ENCODE measurements at regions not wholly inside any gene's neighbourhood (a gene's known extent, or its start where the extent isn't known, plus 50 kb on each side); places are given as distances from the start of the nearest gene placed in this dataset.

DNA sequence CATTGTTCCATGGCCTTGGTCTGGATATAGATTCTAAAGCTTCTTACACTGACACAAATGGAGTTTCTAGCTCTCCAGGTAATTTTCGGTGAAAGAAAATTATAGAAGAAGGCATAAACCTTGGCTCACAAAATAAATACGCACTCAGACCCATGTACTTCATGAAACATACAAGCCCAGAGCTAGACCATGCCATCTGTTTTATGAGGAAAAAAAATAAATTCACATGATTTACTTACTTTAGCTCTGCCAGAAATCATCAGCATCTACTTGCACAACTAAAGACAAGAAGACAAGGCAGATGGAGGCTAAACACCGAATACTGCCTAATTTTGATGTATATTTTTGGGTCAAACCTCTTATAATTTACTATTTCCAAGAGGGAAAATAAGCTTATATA is 197.4 kb upstream of the KLF14 start:
- no peak for DNase-seq

GRCh38 chr7:130932088-130932487 is 198.1 kb upstream of the KLF14 start:
- DNase-seq = no peak

GRCh38 chr7:130932667-130933432 is 198.8 kb upstream of the KLF14 start:
- DNase-seq = no peak

- DNase-seq = no peak
Measured at GRCh38 chr7:130933919-130934318, 199.9 kb upstream of the KLF14 start.

- DNase-seq = no peak
Measured at GRCh38 chr7:130935564-130936157, 201.7 kb upstream of the KLF14 start.

GRCh38 chr7:130936202-130936931 is 202.4 kb upstream of the KLF14 start:
- DNase-seq = no peak

DNA sequence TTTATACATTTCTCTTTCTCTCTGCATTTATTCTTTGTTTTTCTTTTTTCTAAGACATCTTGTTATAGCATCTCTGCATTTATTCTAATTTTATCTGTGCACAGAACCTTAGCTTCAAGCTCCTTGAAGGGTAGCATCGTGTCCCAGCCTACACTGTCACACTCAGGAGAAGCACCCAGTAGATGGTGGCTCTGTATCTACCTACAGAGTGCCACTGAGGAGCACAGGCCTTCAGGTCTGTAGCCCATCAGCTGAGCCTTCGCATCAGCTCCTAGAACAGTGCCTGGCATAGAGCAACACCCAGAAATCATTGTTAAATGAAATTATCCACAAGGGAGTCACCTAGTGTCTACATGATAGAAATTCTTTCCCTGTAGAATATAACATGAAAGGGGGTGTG is 203.0 kb upstream of the KLF14 start:
- no peak for DNase-seq

DNA sequence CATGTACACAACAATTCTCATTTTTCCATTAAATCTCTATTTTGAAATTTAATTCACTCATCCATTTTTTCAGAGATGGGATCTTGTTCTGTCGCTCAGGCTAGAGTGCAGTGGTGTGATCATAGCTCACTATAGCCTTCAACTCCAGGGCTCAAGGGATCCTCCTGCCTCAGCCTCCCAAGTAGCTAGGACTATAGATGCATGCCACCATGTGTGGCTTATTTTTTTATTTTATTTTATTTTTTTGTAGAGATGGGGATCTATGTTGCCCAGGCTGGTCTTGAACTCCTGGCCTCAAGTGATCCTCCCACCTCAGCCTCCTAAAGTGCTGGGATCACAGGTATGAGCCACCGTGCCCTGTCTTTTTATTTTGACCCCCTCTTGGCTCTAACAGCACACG is 203.8 kb upstream of the KLF14 start:
- DNase-seq = no peak

GRCh38 chr7:130938661-130939060 is 204.7 kb upstream of the KLF14 start:
- DNase-seq = peak in 4 of 5 donors; percentile 31 to 69 (median 42)

DNA sequence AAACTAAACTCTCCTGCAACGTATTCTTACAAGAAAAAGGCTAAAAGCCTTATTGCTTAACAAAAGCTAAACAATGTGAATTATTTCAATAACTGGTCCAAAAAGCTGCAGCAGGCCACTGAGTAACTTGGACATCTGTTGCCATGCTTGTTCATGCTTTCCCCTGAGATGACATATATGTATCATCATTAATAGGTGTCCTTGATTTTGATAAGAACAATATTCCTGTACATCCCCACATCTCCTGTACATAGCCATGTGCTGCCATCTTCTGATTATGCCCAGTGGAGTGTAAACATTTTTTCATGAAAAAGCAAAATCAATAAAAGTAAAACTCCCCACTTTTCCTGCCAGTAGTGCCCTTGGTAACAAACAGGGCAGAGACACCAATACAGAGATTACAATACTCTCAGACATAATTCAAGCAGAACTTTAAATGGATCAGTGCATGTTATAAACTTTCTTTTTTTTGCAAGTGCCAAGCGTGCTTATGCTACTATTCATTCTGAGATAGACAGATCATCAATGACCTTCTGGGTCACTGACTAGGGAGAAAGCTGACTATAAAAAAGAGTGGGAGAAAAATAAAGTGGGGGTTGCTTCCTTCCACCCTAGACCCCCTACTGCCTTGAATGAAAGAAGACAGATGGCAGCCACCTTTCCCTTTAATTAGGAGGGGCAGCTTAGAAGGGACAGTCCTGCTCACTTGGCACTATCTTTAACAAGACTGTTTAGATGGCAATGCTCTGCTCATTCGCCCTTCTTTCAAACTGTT is 205.5 kb upstream of the KLF14 start:
- no peak for DNase-seq

GRCh38 chr7:130940326-130940725 is 206.3 kb upstream of the KLF14 start:
- no peak for DNase-seq

GRCh38 chr7:130940907-130941306 is 206.9 kb upstream of the KLF14 start:
- no peak for DNase-seq

DNA sequence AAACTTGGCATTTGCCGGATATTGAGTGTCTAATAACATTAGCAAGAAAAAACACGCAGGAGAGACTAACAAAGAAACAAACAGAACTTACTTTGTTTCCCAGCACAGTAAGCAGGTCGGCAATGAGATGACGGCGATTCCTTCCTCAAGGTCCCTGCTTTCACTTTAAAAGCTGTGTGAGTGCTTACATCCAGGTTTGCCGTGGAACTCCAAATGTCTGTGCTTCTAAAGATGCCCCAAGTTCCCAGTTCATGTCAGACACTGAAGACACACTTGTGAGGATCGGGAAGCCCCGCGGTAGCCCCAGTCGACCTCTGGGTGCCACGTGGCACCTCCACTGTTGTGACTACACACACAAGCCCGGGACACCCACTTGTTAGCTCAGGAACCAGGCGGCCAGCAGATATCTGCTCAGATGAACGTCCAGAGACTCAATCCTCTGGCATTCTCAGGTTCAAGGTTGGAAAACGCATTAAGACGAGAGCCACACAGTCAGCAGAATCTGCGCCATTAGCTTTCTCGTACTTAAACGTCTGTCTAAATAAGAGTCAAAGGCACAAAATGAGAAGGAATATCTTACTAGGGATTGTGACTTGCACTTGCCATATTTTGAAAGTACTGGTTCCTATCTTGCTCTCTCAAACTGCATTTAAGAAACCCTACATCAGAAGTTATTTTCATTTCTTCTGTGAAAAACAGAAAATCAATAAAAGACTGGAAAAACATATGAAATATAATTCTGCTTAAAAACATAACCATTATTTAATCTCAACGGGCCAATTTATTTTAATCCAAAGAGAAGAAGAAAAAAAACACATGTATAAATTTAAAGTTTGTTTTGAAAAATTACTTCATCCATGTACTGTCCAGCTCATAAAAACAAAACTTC is 207.6 kb upstream of the KLF14 start:
- peak in 2 of 5 donors; percentile 33 to 39 for DNase-seq

- DNase-seq = no peak
Measured at GRCh38 chr7:130942211-130942964, 208.4 kb upstream of the KLF14 start.

DNA sequence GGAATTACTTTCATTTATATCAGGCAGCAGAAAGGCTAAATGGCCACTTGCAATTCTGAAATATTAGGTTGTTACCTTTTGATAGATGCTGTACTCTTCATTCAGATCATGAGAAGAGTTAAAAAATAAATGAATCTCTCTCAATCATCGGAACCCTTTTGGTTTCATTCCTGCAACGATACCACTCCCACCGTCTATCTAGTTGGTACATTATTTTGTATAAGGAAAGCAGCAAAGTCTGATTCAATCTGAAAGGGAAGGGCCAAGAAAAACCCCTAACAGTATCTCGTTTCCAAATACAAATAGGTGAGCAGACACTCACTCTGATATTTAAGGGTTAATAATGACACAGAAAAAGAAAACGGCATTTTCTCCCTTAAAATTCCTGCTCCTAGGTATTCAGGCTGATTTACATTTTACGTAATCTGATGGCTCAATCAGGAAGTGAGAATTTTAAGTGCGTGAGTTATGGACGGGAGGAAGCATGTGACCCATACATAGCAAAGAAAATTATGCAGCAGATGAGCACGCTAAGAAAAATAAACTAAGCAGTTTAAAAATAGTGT is 209.4 kb upstream of the KLF14 start:
- DNase-seq = no peak

- DNase-seq = no peak
Measured at GRCh38 chr7:130943981-130944380, 210.0 kb upstream of the KLF14 start.

DNA sequence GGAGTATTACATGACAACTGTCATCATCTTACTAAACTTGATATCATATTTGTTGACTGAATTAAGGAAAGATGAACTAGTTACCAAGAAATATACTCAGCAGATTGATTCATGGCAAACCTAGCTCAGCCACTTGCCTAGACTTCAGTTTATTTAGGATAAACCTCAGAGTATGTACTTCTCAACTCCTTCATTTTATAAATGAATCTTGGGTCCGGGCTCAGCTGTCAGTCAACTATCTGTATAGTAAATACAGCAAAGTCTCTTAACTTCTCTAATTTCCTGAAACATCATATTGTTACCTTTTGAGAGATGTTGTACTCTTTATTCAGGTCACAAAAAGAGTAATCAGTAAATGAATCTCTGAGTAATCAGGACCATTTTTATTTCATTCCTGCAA is 211.0 kb upstream of the KLF14 start:
- DNase-seq = no peak

DNA sequence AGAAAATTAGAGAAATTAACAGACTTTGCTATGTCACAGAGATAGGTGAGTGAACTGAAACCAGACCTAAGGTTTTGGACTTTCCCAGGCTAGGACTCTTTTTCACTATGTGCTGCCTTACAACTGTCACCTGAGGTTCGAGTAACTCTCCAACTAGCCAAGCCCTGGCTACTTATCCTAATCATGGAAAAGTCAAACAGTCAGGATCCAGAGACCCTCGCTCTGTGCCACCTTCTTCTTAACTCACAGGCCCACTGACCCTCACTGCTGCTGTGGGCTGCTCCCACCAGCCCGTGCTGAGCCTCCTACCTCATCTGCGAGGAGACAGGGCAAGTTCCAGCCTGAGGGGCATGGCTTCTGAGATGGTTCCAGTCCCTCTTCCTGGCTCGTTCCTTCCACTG is 211.4 kb upstream of the KLF14 start:
- no peak for DNase-seq

DNA sequence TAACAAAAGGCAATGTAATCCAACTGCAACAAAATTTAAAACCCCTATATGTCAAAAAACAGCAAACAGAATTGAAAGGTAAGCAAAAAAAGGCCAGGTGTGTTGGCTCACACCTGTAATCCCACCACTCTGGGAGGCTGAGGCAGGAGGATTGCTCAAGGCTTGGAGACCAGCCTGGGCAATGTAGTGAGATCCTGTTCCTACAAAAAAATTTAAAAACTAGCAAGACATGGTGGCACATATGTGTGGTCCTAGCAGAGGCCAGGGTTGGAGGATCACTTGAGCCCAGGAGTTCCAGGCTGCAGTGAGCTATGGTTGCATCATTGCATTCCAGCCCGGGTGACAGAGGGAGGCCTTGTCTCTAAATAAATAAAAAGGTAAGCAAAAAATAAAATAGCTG is 212.1 kb upstream of the KLF14 start:
- DNase-seq = no peak

GRCh38 chr7:130947792-130948580 is 214.0 kb upstream of the KLF14 start:
- no peak for DNase-seq

Data from T-helper 1 cell (primary cell).